ENCODE measurements at regions not wholly inside any gene's neighbourhood (a gene's known extent, or its start where the extent isn't known, plus 50 kb on each side); places are given as distances from the start of the nearest gene placed in this dataset.
A peak's percentile ranks its signal among the peaks of the same experiment; 100 is the strongest.
"Not testable (repeated sequence)": the region's sequence is repeated elsewhere in the genome, so short reads cannot be mapped to it uniquely, and the experiment has no call there.

DNA sequence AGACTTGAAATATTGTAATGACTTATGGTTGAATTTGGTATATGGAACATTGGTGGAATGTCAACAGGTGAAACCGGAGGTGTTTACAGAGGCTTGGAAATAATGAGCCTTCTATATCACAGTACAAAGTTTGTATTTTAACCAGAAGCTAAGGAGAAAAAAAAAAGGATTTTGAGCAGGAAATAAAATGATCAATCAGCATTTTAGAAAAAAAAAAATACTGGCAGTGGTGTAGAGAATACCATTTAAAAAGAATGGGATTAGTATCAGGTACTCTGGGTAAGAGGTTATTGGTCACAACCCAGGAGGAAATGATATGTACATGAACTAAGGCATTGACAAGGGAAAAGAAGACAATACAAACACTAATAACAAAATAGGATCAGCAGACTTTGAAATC is 587.1 kb upstream of the HTR2C start:
- DNase-seq = no peak

DNA sequence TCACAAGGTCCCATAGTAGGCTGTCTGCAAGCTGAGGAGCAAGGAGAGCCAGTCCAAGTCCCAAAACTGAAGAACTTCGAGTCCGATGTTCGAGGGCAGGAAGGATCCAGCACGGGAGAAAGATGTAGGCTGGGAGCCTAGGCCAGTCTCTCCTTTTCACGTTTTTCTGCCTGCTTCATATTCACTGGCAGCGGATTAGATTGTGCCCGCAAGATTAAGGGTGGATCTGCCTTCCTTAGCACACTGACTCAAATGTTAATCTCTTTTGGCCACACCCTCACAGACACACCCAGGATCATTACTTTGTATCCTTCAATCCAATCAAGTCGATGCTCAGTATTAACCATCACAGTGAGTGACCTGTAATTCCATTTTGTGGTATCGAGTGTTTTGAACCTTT is 592.2 kb upstream of the HTR2C start:
- not testable (repeated sequence) for DNase-seq

DNA sequence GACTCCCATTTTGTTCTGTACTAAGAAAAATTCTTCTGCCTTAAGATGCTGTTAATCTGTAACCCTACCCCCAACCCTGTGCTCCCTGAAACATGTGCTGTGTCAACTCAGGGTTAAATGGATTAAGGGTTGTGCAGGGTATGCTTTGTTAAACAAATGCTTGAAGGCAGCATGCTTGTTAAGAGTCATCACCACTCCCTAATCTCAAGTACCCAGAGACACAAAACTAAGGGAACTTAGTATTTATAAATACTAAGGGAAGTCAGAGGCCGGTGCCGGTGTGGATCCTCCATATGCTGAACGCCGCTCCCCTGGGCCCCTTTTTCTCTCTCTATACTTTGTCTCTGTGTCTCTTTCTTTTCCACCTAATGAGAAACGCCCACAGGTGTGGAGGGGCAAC is 593.2 kb upstream of the HTR2C start:
- not testable (repeated sequence) for DNase-seq

DNA sequence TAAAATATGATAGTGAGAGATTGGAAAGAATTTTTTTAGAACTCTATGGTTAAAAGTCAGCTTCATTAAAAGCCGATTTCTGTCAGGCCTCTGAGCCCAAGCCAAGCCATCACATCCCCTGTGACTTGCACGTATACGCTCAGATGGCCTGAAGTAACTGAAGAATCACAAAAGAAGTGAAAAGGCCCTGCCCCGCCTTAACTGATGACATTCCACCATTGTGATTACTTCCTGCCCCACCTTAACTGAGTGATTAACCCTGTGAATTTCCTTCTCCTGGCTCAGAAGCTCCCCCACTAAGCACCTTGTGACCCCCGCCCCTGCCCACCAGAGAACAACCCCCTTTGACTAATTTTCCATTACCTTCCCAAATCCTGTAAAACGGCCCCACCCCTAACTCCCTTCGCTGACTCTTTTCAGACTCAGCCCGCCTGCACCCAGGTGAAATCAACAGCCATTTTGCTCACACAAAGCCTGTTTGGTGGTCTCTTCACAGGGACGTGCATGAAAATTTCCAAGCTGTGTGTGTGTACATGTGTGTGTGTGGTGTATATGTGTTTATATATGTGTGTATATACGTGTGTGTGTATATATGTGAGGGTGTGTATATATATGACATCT is 595.5 kb upstream of the HTR2C start:
- not testable (repeated sequence) for DNase-seq

DNA sequence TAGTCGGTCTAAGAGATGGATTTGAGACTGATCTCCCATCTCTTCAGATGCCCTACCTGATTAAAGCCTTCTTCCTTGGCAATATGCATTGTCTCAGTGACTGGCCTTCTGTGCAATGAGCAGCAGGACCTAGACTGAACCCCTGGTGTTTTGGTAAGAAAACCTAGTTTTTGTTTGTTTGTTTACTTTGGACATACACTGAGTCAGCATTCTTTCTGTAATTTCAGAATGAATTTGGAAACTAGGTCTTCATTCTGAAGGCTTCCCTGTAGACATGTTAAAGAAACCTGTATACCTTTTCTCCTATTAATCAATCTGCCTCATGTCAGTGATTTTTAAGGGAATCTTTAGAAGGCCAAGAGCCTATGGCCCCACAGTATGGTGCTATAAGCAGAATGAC is 597.5 kb upstream of the HTR2C start:
- no peak for DNase-seq

DNA sequence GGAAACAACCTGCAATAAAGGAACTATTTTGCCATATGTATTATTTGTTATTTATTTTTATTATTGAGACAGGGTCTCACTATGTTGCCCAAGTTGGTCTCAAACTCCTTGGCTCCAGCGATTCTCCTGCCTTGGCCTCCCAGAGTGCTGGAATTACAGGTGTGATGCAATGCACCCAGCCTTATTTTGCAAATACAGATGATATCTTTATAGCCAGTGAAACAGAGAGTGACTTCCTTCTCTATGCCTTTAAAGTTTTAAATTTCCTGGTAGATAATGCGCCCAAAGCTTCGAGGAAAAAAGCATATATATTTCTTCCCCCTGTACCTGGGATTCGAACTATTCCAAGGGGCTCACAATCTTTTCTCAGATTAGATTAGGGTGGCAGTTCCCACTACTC is 601.1 kb upstream of the HTR2C start:
- DNase-seq = no peak

DNA sequence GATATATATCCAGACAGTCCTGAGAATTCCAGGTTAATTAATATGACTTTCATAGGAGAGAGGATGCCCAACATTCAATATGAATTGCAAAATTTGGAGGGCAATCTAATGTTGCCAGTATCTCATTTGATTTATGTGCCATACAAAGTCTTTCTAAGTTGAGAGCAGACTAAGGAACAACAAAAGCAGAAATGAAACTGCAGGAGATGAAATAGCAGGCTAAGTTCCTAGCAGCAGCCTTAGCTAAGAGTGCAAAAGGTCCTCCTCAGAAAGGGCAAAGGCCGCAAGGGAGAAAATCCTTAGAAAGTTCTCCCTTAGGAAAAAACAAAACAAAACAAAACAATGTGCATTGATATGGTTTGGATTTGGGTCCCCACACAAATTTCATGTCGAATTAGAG is 602.9 kb upstream of the HTR2C start:
- DNase-seq = no peak

DNA sequence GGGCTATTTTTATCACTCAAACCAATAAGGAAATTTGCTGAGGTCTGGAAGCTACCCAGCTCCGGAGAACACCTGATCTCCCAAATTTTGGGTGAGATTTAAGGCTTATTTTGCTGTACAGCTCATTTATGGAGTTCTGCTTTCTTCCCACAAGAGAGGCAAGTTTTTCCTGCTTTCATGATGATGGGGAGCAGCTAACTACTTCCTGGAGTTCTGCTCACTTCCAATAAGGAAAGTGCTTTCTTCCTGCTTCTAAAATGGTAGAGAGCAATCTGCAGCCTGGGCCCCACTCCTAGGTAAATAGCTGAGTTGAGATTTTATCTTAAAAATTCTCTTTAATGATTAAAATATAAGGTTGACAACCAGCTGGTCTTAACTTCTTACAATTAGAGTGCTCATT is 606.0 kb upstream of the HTR2C start:
- no peak for DNase-seq

DNA sequence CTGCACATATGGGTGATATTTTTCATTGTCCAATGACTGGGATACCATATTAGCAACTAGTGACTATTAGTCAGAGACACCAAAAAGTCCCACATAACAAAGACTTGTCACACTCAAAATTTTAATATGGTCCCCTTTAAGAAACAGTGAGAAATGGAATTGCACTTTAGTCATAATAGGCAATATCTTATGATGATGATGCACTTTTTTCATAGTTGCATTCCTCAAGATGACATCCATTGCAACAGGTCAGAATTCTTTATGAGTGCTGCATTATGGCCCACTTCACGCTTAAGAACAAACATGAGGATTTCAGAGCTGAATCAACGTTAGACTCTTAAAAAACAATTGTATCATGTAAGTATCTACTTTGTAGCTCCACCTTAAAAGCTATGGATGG is 608.4 kb upstream of the HTR2C start:
- no peak for DNase-seq

DNA sequence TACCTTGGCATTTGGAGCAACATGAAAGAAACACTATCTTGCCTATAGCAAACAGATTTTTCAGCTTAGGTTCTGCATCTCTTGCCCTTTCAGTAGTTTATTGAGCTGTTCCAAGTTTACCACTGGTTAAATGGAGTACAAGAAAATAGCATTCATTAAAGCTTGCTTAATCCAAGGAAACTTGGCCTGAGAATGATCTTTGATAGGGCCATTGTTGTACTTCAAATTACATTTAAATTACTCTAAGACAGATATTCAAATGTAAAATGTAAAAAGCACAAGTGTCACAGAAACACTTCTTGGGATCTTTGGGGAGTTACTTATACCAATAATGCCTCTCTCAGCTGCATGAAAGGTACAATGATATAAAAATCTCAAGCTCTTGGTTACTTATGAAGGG is 609.0 kb upstream of the HTR2C start:
- DNase-seq = no peak

DNA sequence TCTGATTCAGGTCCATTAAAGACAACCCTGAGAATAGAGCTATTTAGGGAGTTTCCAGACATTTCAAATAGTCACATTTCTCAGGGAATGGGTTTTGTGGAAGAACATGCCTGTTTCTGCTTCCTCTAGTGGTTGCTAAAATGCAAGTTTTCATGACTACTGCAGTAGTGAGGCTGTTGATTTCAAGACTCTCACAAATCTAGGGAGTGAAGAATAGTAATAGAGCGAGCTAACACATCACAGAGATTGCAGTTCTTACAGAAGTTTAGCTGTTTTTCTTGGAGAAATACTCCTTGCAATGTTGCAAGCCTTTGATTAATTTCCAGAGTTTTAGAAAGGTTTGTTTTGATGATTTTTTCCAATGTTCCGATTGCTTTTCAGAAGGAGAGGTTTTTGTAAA is 610.2 kb upstream of the HTR2C start:
- no peak for DNase-seq

DNA sequence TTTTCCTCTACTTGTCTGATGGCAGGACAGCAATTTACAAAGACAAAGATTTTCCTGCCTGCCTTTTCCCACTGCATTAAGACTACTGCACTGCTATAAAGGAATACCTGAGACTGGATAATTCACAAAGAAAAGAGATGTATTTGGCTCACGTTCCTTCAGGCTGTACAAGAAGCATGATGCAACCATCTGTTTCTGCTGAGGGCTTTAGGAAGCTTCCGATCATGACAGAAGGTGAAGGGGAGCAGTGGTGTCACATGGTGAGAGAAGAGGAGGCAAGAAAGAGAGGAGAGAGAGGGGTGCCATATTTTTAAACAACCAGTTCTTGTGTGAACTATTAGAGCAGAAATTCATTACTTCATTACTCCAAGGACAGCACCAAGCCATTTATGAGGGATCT is 617.1 kb upstream of the HTR2C start:
- no peak for DNase-seq

DNA sequence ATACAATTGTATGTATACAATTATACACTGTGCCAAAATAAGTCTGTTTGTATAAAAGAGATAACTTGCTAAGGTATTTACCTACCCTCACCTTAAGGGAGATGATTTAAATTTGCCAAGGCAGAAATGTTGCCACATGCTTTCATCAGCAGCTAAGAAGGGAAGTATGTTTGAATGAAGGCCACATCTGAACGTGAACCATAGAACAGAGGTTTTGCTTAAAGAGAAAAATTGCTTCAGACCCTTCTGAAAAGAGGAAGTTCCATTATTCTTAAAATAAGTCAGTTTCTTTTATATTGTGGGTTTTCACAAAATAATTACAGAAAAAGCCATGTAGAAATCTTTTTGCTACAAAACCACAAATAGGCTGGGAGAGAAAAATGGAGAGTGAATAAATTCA is 621.5 kb upstream of the HTR2C start:
- DNase-seq = no peak

DNA sequence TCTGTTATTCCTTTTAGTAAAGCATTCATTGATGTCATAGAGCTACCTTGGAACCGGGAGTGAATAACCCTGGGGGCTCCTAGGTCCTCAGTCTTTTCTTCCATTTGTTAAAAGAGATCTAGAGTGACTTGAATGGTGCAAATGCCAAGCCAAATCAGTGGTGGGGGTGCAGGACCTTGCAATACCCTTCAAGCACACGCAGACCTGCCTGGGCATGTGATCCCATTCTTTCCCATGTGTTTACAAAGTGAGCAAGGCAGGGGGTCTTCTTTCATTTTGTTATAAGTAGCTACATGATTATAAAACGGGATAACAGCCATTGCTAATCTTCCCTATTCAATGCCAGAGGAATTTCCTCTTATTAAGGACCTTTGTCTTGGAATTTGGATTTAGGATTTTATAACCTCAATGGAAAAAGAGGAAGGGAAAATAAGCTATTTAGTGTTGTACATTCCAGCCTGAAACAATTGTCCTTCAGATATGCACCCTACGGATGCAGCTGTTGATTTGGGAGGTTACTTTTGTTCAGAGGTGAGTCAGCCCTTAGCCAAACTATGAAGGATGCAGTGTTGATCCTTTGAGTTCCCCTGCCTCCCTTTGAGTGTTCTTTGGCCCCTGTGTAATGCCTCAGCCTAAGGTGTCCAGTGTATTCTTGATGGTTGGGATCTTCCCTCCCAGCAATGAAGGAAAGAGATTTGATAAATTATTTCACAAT is 623.8 kb upstream of the HTR2C start:
- no peak for DNase-seq

DNA sequence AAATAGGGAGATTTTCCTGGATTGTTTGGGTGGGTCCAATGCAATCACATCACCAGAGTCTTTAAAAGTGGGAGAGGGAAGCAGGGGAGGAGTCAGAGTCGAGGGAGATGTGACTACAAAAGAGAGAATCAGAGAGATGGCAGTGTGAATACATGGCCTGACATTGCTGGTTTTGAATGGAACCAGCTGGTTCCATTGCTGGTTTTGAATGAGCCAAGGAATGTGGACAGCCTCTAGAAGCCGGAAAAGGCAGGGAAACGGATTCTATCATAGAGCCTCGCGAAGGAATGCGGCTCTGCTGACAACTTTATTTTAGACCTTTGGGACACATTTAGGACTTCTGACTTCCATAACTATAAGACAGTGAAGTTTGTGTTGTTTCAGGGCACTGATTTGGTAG is 627.0 kb upstream of the HTR2C start:
- no peak for DNase-seq

DNA sequence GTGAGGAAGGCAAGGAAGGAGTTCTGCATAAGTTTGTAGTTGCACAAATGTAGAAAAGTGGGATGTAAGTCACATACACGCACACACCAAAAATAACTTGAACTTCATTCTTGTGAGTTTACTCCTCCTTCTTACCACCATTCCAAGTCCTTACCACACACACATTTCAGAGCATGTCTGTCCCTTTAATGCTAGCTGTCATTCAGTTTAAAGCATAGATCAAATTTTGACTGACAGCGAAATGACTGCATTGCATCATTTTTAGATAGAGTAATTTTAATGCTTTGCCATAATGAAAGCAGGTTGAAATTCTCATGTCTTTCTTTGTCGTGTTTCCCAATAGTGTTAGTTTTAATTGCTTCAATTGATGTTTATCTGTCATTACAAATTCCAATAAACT is 629.6 kb upstream of the HTR2C start:
- DNase-seq = no peak

DNA sequence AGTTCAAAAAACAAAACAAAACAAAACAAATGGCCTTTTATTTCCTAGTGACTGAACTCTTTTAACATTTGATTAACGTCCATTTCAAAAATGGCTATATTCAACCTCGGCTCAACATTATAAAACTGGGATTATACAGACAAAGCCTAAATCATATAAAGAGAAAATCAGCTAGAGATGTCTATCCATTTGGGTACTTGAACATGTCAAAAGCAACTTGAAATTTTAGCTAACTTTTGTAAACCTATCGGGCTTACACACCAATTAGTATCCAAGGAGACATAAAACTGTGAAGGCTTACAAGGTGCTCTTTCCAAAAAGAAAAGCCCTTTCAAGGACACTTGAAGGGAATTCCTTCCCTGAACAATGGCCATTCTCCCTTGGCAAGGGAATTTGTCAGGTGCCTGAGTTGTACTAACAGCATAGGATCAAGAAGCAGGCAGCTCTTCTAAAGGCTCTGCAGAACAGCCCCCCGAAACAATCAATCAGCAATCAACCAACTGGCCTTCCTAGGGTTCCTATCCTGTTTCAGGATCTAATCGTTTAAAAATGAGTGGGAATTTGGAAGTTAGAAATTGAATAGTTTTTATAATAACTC is 633.7 kb upstream of the HTR2C start:
- DNase-seq = no peak

DNA sequence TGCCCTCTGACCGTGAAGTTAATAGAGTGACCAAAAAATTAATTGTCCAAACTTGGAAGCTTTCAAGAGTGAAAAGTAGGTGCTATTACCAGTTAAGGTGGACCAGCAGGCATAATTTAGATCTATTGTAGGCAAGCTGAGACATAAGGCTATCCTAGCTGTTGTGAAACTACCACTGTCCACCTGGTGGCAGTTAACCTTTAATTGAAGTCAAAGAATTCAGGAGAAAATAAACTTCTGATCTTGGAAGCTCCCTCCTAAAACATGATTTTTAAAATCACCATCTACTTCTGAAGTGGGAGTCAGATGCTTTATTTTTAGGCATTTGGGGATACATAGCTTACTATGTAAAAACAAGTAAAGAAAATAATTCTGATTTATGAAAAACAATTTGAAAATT is 636.3 kb upstream of the HTR2C start:
- DNase-seq = no peak

DNA sequence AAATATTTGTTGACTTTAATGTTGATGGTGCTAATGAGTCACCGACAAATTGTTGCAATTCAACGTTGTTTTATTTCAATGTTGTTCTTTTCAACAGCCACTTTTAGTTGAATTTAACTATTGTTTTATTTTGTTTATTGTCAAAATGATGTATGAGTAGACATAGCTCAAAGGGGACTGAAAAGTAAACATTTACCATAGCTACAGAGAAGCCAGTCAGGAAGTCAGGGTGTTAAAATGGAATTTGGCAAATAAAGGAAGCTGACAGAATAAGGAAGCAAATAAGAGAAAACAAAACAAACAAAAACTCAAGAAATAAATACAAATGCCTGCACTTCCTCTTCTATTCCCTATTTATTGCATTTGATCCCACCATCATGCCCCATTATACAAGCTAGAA is 648.4 kb upstream of the HTR2C start:
- no peak for DNase-seq

DNA sequence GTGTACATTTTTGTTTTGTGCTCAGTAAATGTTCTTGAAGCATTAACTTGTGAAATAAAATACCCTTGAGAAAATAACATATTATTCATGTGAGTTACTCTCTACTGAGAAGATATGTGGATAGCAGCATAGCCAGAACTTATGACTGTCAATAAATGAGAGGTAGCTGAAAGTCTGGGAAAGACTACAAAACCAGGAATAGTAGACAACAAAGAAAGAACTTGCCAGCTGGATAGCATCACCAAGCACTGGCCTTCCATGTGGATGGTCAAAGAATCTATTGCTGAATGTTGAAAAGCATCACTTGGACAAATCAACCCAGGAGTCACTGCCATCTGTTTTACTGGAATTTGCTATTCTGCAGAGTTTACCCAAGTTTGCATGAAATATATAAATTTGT is 650.0 kb upstream of the HTR2C start:
- no peak for DNase-seq

DNA sequence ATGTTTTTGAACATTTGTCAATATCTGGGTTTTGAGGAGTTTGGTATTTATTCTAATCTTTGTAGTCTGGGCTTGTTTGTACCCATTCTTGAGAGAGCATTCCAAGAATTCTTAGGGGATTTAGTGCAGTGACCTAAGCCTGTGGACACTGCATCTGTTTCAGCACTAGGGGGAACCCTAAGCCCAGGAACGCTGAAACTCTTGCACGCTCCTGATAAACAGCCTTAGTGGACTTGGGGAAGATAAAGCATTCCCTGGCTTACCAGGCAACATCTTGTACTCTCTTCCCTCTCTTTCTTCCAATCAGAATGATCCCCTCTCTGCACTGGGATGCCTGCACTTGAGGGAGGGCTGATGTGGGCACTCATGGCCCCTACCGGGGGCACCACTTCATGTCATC is 654.9 kb upstream of the HTR2C start:
- peak; percentile 37 for DNase-seq

DNA sequence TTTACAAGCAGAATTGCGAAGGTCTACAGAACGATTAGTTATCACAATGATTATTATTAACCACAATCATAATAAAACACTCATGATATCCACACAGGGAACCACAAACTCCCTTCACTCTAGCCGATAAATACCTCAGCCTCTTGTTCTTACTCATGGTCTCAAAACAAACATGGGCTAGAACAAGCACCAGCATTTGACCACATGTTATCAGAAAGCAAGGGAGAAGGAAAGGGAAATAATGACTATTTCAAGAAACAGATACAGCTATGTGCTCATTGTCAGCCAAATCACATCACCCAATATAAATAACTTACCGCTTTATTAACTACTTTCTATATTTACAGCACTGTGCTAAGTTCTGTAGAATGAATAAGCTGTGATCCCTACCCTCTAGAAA is 663.2 kb upstream of the HTR2C start:
- DNase-seq = no peak

DNA sequence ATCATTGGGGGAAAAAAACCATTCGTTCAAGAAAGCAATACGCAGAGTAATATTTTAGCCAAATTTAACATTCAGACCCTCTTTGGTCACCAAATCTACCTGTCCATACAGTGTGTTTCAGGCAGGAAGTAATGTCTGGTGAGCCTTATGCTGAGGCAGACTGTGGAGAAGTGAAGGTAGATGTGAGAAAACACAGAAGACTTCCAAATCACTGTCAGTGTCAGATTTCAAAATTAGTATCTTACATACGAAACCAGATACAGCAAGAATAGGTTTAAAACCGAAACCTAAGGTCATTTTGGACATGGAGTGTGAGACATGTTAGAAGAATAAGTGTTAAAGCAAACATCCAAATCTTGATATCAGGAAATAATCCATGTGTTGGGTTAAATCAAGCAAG is 664.5 kb upstream of the HTR2C start:
- DNase-seq = no peak

DNA sequence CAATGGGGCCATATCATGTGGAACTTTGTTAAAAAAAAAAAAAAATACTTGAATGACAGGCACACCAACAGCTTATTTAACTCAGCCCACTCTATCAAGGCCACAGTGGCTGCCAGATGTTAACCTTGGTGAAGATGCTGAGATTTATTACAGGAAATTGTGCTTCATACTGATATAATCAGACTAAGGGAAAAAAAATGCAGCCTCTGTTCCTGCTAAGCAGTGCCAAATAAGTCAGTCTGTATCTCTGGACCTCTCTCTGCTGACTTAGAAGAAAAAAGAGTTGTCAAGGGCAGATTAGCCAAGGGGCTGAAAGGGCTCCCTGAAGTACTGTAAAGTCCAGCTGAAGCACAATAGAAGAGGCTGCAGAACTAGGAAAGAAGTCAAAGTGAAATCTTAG is 677.7 kb upstream of the HTR2C start:
- peak; percentile 19 for DNase-seq

DNA sequence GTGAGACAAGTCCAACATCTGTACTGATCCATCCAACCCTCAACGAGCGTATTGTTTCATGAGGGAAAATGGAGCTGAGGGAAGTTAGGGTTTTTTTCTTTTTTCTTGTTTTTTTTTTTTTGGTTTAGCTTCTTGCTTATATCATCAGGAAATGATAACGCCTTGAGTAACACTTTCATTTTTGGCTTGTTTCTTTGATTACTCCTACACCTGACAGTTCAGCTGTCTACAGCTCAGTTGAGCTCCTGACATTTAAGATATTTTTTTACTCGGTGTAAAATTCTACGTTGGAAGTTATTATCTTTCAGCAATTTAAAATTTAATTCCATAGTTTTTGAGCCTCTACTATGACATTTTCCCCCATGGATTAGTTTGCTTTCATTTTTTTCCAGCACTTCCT is 691.0 kb upstream of the HTR2C start:
- DNase-seq = no peak
